ENCODE measurements at regions not wholly inside any gene's neighbourhood (a gene's known extent, or its start where the extent isn't known, plus 50 kb on each side); places are given as distances from the start of the nearest gene placed in this dataset.
"Not testable (repeated sequence)": the region's sequence is repeated elsewhere in the genome, so short reads cannot be mapped to it uniquely, and the experiment has no call there.

DNA sequence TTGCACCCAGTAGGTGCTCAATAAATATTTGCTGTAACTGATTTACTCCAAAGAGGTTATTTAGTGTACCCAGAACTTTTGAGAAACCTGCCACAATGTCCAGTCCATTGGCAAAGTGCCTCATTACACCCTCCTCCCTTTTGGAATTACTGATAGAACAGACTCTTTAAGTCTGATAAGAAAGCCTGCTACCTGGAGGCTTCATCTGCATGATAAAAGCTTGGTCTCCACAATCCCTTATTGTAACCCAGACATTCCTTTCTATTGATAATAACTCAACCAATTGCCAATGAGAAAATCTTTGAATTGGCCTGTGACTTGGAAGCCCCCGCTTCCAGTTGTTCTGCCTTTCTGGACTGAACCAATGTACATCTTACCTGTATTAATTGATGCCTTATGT is 127.0 kb upstream of the FOXN2 start:
- DNase-seq, result no peak

DNA sequence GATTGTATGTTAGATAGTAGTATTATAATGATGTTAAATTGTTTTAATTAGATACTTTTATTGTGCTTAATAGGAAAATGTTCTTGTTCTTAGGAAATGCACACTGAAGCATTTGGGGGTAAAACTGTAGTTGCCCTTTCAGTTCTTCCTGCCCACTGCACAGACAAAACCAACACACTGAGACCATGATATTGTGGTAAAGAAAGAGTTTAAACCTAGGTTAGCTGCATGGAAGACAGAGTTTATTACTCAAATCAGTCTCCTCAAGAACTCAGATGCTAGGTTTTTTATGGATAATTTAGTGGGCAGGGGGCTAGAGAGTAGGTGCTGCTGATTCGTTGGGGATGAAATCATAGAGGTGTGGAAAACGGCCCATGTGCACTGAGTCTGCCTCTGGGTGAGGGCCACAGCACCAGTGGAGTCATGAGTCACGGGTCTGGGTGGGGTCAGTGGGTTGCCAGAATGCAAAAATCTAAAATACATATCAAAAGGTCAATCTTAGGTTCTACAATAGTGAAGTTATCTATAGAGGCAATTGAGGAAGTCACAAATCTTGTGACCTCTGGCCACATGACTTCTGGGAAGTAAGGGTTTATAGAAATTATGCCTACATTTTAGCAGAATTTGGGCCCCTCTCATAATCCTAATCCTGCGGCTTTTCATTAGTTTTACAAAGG is 124.8 kb upstream of the FOXN2 start:
- no peak for DNase-seq

DNA sequence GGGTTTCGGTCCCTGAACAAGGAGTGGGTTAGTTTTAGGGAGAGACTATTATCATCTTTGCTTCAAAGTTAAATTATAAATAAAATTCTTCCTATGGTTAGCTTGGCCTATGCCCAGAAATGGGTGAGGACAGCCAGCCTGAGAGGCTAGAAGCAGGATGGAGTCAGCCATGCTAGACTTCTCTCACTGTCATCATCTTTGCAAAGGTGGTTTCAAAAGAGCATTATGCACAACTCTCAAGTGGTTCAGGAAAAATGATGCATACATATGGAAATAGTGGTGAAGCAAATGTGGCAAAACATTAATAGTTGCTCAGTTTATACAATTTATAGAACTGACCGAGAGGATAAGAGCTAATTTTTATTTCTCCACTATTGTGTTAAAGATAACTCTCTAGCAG is 124.3 kb upstream of the FOXN2 start:
- DNase-seq, result no peak

DNA sequence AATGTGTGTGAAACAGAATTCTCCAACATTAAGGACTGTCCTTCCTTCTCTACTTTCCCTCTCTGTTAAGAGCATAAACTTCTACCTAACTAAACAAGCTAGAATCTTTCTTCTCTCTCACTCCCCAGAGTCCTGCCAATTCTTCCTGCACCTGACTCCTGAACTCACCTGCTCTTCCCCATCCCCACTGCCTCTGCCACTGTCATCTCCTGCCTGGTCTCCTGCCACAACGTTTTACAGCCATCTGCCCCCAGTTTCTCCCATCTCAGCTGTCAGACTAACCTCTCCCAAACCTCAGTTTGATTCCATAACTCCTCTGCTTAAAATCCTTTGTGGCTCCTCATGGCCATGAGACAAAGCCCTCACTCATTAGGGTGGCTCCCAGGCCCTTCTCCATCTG is 119.8 kb upstream of the FOXN2 start:
- no peak for DNase-seq

DNA sequence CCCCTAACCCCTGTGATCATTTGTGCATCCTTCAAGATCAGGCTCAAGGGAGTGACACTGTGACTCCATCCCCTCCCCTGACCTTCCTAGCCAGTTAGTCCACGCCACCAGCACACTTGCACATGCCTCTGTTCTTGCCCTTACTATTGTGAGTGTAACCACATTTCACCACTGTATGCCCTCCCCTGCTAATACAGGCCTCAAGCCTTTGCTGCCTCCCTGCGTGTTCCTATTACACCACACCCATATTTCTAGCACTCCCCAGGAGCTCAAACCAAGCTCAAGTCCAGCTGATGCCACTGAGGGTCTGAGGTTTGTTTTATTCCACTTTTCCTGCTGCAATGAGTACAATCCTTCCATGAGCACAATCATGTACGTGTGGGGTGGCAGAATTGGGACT is 119.3 kb upstream of the FOXN2 start:
- DNase-seq, result no peak

DNA sequence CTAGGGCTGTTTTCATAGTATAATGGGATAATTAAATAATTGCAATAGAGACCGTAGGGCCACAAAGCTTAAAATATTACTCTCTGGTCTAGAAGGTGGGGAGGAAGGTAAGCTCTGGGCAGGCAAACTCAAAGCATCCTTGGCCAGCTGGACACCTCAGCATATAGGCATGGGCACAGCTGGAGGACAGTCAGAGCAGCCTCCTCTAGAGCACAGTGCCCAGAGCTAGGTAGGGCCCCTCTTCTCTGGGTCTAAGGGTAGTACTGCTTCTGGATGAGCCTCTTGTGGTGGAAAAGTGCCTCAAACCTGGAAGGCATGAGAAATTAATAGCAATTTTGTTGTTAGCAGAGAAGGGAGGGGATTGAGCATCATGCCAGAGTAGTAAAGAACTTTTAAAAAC is 116.9 kb upstream of the FOXN2 start:
- no peak for DNase-seq

DNA sequence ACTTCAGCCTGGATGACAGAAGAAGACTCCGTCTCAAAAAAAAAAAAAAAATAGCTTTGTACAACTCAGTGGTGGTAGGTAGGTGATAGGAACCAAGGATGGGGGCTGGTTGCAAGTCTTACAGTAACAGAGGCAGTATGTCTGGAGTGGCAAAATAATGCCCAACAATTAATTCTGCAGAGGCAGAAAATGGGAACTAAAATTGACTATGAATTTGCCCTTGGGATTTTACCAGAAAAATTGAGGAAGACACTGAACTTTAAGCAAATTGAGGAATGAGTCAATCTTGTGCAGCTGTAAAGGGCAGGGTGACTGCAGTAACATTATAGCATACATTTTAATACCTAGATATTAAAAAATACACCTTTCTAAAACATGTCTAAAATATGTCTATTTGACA is 116.1 kb upstream of the FOXN2 start:
- DNase-seq, result no peak

DNA sequence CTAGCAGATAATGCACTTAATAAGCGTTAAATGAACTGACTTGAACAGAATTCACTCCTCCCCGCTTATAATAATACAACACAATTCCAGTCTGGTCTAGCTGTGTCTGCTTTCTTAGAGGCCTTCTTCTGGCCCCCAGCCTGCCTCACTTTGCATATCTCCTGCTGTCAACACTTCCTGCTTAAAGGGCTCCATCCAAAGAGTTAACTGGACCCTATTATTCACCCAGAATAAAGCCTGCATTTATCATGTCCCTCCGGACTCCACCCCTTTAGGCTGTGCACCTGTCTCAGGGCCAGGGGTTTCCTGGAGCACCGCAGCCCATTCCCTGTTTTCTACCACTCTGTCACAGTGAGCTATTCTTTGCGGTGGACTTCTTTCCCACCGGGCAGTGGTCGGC is 115.4 kb upstream of the FOXN2 start:
- no peak for DNase-seq

DNA sequence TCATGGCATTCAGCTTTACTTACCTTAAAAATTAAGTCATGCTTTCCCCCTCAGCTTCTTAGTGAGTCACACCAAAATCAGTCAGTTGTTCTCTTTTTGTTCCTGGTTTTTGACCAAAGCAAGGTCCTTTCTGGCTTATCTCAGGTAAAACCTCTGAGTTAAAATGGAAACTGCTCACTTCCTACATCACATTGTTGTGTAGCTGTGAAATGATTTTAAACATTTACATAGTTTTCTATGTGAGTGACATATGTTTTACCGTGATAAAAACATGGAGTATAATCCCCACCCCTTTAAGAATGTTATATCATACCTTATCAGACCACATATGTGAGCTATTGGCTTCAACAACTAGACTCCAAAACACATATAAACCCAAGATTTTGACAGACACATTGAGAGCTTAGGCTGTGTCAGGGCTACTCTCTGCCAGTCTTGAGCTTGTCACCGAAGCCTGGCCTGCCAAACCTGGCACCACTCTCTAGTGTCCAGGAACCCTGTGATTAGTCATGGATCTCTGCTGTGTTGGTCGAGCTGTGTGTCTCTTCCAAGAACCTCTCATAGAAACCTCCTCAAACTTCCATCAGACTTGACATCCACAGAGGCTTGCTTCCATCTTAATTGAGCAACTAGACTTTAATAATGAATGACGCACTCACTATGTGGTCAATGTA is 113.7 kb upstream of the FOXN2 start:
- DNase-seq, result no peak

DNA sequence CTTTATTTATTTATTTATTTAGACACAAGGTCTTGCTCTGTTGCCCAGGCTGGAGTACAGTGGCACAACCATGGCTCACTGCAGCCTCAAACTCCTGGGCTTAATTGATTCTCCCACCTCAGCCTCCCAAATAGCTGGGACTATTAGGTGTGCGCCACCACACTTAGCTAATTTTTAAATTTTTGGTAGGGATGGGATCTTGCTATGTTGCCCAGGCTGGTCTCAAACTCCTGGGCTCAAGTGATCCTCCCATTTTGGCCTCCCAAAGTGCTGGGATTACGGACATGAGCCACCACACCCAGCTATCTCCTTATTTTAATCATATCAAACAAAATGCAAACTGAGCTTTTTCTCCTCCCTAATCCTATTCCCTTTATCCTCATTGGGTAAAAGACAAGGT is 113.0 kb upstream of the FOXN2 start:
- not testable (repeated sequence) for DNase-seq

DNA sequence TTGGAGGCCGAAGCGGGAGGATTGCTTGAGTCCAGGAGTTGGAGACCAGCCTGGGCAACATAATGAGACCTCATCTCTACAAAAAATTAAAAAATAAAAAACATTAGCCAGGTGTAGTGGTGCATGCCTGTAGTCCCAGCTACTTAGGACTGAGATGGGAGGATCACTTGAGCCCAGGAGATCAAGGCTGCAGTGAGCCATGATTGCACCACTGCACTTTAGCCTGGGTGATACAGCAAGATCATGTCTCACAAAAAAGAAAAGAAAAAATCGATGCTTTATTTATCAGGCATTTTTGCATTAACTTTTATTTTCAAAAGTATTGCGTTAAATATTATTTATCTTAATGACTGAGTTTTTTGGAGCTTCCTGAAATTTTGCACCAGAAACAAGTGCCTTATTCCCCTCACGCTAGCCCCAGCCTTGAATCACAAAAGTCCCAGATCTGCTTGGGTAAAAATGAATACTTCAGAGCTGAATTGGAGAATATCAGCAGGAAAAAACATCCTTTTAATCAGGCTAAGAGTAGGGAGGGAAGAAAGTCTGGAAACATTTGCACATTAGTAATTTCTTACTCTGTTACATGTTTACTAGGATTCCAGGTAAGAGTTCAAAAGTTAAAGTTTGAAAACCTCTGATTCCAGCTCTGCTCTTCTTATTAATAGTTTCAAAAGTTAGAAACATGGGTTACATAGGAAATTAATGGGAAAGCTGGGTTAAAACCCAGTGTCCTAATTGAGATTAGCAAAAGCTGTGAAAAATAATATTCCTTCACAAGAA is 111.4 kb upstream of the FOXN2 start:
- no peak for DNase-seq

DNA sequence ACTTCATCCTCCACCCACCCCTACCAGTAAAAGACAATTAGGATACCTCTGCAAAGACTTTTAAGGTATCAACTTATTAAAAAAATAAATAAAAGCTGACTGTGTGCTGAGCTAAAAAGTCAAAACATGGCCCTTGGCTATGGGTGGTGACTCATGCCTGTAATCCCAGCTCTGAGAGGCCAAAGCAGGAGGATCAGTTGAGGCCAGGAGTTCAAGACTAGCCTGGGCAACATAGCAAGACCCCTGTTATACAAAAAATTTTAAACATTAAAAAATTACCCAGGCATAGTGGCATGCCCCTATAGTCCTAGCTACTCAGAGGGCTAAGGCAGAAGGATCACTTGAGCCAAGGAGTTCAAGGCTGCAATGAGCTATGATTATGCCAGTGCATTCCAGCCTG is 110.8 kb upstream of the FOXN2 start:
- no peak for DNase-seq

DNA sequence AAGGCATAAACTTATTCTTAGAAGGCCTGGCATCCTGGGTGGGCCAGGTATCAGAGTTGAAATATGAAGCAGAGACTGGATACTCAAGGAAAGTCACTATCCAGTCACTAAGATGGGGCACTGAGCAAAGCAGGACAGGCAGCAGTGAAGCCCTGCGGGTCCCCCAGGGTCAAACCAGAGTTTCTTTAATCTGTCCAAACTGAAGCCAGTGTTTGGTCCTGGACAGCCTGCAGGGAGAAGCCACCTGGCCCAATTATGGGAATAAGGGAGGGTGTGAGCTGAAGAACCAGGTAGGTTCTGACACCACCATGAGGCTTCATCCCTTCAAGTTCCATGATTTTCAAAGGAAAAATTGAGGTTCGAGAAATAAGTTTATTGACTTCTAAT is 109.7 kb upstream of the FOXN2 start:
- no peak for DNase-seq

DNA sequence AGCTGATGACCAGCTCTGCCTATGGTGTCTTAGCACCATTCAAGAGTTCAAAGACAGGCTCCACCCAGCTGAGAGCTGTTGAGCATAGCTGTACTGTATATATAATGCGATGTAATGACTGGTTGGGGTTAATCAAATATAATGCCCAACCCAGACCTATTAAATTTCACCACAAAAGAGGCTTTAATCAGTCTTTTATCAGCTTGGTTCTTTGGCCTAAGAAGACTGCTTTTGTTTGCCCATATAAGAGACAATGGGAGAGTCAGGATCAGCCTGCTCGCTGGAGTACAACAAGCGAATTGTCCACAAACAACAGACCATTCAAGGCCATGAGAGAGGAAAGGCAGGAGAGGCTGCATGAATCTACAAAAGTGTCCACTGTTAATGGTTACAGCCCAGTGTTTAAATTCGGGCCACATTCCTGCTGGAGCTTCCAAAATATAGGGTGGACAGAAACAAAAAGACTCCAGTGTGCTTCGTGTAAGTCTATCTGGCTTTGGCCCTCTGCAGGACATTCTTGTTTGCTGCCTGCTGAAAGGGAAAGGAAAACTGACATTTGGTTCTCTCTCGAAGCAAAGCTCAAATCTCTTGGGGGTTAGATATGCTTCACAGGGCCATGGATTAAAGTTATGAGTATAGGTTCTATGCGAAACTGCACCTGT is 109.2 kb upstream of the FOXN2 start:
- DNase-seq, result peak in 37 of 51 donors; percentile 2 to 93 (median 68)

DNA sequence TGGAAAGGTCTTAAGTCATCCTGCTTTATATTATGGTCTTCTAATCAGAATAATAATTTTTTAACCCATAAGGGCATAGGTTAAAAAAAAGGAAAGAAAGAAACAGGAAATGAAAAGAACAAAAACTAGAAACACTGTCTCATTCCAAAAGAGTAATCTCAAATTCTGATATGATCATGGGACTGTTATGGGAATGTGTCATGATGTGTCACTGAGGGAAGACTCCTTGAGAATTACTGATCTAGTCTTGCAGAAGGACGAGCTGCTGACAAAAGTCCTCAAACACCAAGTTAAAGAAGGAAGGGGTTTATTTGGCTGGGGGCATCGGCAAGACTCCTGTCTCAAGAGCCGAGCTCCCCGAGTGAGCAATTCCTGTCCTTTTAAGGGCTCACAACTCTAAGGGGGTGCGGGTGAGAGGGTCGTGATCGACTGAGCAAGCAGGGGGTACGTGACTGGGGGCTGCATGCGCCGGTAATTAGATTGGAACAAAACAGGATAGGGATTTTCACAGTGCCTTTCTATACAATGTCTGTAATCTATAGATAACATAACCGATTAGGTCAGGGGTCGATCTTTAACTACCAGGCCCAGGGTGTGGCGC is 108.3 kb upstream of the FOXN2 start:
- DNase-seq, result not testable (repeated sequence)

DNA sequence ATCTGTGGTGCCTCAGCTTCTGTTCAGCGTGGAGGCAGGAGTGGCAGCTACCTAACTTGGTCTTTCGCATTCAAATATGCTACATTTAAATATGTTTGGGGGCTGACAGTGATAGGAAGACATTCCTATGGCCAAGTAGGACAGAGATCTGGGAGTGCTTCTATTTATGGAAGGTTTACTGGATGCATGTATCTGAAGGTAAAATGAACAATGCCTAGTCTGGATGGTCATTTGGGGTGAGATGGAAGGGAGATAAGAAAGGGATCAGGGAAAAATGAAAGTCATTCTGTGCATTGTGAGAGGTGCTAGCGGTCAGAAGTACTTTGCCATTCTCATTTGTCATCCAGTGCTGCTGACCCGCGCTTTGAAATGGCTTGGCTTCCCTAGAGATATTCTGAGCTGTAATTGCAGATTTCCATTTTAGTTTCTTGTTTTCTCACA is 107.3 kb upstream of the FOXN2 start:
- DNase-seq, result peak in 2 of 51 donors; percentile 14 to 47

DNA sequence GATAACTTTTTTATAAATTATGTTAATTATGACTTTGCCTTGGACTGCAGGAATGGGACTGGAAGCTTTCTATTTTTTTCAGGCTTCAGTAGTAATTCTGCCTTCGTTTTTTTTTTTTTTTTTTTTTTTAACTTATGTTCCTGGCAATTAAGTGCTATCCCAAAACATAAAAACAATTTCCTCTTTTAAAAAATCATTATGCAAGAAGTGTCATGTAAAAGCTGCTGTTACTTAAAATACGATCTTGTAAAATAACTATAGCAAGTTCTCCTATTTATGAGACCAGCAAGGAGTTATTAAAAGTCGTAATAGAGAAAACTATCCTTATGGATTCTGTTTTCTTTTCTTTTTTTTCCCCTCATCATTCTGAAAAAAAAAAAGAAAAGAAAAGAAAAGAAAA is 106.6 kb upstream of the FOXN2 start:
- no peak for DNase-seq

DNA sequence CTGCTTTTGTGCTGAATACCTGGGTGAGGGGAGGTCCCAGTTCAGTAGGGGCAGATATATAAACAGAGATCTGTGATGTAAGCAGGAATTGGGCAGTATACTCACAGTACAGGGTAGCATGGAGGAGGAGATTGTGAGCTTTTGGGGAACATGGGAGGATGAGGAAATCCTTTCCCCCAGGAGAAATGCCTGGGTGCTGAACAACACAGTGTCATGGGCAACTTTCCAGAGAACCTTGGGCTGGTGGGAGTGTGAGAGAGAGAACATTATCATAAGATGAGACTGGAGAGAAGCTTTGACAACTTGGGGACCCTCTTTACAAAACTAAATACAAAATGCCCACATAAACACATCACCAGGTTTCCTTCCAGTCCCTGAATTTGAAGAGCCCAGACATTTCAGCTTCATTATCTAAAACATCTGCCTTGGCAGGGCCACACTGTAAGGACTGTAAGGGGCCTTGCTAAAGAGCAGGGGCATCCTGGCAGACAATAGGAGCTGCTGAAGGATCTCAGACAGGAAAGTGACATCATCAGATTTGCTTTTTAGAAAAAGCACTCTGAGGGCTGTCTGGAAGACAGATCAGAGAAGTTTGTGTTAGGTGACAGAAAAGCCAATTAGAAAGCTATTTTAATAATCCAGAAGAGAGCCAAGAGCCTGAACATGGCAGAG is 105.1 kb upstream of the FOXN2 start:
- no peak for DNase-seq

DNA sequence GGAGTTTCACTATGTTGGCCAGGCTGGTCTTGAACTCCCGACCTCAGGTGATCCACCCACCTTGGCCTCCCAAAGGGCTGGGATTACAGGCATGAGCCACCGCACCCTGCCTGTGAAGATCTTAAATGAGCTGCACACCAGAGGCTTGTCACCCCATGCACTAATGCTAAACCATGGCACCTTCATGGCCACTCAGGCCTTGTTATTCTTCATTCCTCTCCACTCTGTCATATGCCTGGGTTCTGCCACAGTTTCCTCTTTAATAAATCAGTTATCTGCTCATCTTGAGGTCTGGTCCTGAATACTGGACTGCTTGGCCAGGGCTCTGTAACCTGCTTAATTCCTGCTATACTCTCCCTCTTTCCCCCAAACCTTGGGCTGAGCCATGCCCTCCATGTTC is 104.3 kb upstream of the FOXN2 start:
- DNase-seq, result no peak

DNA sequence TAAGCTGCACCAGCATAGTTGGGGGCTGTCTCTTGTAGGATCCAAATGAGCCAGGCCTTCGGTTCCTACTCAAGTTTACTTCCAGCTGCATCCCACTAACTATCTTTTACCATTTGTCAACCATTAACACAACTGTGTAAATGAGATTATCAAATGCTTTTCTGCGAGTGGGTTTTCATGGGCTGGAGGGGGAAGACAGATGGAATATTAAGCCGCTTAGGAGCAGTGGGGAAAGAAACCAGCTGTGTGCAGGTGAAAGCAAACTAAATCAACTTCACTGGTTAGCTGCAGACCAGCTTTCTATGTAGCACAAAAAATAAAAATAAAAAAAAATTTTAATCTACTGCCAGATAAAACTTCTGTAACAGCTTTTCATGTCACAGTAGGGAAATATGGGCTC is 100.8 kb upstream of the FOXN2 start:
- no peak for DNase-seq

DNA sequence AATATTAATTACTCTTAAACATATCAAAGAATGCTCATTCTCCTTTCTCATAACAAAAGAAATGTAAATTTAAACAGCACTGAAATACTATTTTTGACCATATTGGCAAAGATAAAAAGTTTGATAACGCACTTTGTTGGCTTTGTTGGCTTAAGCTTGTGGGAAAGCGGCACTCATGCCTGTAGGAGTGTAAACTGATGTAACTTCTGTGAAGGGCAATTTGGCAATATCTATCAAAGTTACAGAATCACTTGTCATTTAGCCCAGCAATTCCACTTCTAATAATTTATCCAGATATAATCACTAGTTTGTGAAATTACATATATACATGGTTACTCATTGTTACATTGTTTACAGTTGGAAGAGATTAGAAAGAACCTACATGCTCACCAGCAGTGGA is 96.3 kb upstream of the FOXN2 start:
- no peak for DNase-seq

Data from hypothalamus (tissue), 51 donors.